ENCODE measurements at regions not wholly inside any gene's neighbourhood (a gene's known extent, or its start where the extent isn't known, plus 50 kb on each side); places are given as distances from the start of the nearest gene placed in this dataset.

DNA sequence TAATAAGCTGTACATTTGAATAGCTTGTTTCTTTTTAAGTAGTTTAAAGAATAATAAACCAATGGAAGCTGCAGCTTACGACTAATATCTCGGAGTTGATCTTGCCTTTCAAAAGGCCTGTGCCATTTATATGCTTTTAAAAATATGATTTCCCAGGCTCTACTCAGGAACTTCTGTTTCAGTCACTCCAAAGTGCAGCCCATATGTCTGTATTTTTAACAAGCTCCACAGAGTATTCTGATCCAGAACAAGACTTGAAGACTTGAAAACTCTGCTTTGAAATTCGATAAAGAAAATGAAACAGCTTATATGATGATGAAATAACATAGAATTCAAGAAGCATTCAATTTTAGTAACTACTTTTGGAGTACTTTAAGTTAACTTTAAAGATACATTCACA lies 79.1 kb upstream of the PLPPR4 start:
- TF ChIP-seq, protein P1, sequence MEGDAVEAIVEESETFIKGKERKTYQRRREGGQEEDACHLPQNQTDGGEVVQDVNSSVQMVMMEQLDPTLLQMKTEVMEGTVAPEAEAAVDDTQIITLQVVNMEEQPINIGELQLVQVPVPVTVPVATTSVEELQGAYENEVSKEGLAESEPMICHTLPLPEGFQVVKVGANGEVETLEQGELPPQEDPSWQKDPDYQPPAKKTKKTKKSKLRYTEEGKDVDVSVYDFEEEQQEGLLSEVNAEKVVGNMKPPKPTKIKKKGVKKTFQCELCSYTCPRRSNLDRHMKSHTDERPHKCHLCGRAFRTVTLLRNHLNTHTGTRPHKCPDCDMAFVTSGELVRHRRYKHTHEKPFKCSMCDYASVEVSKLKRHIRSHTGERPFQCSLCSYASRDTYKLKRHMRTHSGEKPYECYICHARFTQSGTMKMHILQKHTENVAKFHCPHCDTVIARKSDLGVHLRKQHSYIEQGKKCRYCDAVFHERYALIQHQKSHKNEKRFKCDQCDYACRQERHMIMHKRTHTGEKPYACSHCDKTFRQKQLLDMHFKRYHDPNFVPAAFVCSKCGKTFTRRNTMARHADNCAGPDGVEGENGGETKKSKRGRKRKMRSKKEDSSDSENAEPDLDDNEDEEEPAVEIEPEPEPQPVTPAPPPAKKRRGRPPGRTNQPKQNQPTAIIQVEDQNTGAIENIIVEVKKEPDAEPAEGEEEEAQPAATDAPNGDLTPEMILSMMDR (optimal IDR thresholded peaks at IDR 0.05 in 1 of 3, IDR thresholded peaks at IDR 0.05 in 1 of 3, conservative IDR thresholded peaks at IDR 0.05 in 1 of 3; ENCODE audit: extremely low read depth in 1 of 3, insufficient read depth in 2 of 3, low read length in 3 of 3): no peak
- TF ChIP-seq EZH2 (IDR thresholded peaks at IDR 0.05; ENCODE audit: low read length): no peak
